CD8-positive, alpha-beta memory T cell (primary cell): ENCODE measurements at regions not wholly inside any gene's neighbourhood (a gene's known extent, or its start where the extent isn't known, plus 50 kb on each side); places are given as distances from the start of the nearest gene placed in this dataset.
"Not testable (repeated sequence)": the region's sequence is repeated elsewhere in the genome, so short reads cannot be mapped to it uniquely, and the experiment has no call there.

Experiments used
- CTCF ChIA-PET: fragments of 350-600 bp; sonication (Branson Sonifier 250); formaldehyde crosslinking; loops from one replicate; lab custom pipeline; 2021; ENCODE audit warnings: antibody characterized with exemption; lab: Charles Lee
- POLR2A ChIA-PET: fragments of 350-600 bp; sonication (Branson Sonifier 250); formaldehyde crosslinking; loops from one replicate; lab custom pipeline; 2021; ENCODE audit warnings: antibody characterized with exemption; lab: Charles Lee
- DNase-seq, 5 donors: peaks; one replicate each; pipeline versions ENCODE4 v3.0.0 to v3.0.0-alpha.2; 2020 to 2022; ENCODE audit warnings: mixed read lengths in 1 of 5
- H3K27ac ChIP-seq: one replicate; pipeline ENCODE4 v1.7.0; 2013; ENCODE audit warnings: low read depth, mild to moderate bottlenecking, low read length, moderate library complexity
- H3K27me3 ChIP-seq: 2 replicates; pipeline ENCODE4 v1.7.0; 2013; ENCODE audit warnings: low read length, mild to moderate bottlenecking; ENCODE audit not compliant: insufficient read depth, poor library complexity, severe bottlenecking
- H3K36me3 ChIP-seq: 2 replicates; pipeline ENCODE4 v1.7.0; 2013; ENCODE audit warnings: mild to moderate bottlenecking, low read length, moderate library complexity; ENCODE audit not compliant: insufficient read depth
- H3K4me1 ChIP-seq: 2 replicates; pipeline ENCODE4 v1.7.0; 2013; ENCODE audit warnings: mild to moderate bottlenecking, low read length, moderate library complexity; ENCODE audit not compliant: insufficient read depth
- H3K4me3 ChIP-seq: 2 replicates; pipeline ENCODE4 v1.7.0; 2013; ENCODE audit warnings: mild to moderate bottlenecking, low read length
- H3K9me3 ChIP-seq: 2 replicates; pipeline ENCODE4 v1.7.0; 2013; ENCODE audit warnings: mild to moderate bottlenecking, low read length
- H3K27ac Mint-ChIP-seq, 8 donors: one replicate each; pipeline ENCODE4 v1.8.0; 2020 to 2021; ENCODE audit warnings: mixed read lengths in 8 of 8, mild to moderate bottlenecking in 6 of 8, inconsistent platforms in 3 of 8, moderate library complexity in 3 of 8
- H3K27me3 Mint-ChIP-seq, 2 donors: one replicate each; pipeline ENCODE4 v1.8.0; 2020 to 2021; ENCODE audit warnings: mixed read lengths in 2 of 2, mild to moderate bottlenecking in 1 of 2, moderate library complexity in 1 of 2
- H3K36me3 Mint-ChIP-seq, 3 donors: one replicate each; pipeline ENCODE4 v1.8.0; 2020 to 2021; ENCODE audit warnings: mixed read lengths in 3 of 3, inconsistent platforms in 1 of 3, mild to moderate bottlenecking in 1 of 3
- H3K4me1 Mint-ChIP-seq, 3 donors: one replicate each; pipeline ENCODE4 v1.8.0; 2020 to 2021; ENCODE audit warnings: mixed read lengths in 3 of 3, inconsistent platforms in 1 of 3, mild to moderate bottlenecking in 1 of 3
- H3K4me3 Mint-ChIP-seq, 7 donors: one replicate each; pipeline ENCODE4 v1.8.0; 2020 to 2021; ENCODE audit warnings: mixed read lengths in 7 of 7, mild to moderate bottlenecking in 6 of 7, moderate library complexity in 4 of 7, inconsistent platforms in 2 of 7
- H3K9me3 Mint-ChIP-seq, 5 donors: one replicate each; pipeline ENCODE4 v1.8.0; 2020 to 2022; ENCODE audit warnings: mixed read lengths in 5 of 5, mild to moderate bottlenecking in 3 of 5, moderate library complexity in 2 of 5, inconsistent platforms in 1 of 5

- no peak for DNase-seq
- Mint-ChIP-seq H3K4me3 (no peak overlapping the region), H3K36me3 (peaks cover 0 to 2% (median 0%) of the 10 kb centered on the region in 3 donors), H3K27ac (no peak overlapping the region), H3K9me3 (no peaks in the 10 kb centered on the region), H3K4me1 (no peaks in the 10 kb centered on the region), H3K27me3 (peaks cover 3% of the 10 kb centered on the region in 2 donors)
- Histone ChIP-seq H3K9me3 (no peaks in the 10 kb centered on the region), H3K36me3 (no peaks in the 10 kb centered on the region), H3K4me1 (no peaks in the 10 kb centered on the region), H3K27me3 (no peaks in the 10 kb centered on the region), H3K4me3 (no peak overlapping the region), H3K27ac (no peak overlapping the region)
- ChIA-PET CTCF (no interaction called here), POLR2A (no interaction called here)
Measured at GRCh38 chr10:26937371-26937770, 76.6 kb upstream of the ABI1 start.

- POLR2A ChIA-PET, H3K4me3 Mint-ChIP-seq, H3K27me3 Mint-ChIP-seq, H3K27ac ChIP-seq, H3K9me3 ChIP-seq, H3K4me1 ChIP-seq, H3K27ac Mint-ChIP-seq, H3K9me3 Mint-ChIP-seq, H3K4me1 Mint-ChIP-seq, DNase-seq, H3K36me3 ChIP-seq, CTCF ChIA-PET, H3K4me3 ChIP-seq, H3K36me3 Mint-ChIP-seq, H3K27me3 ChIP-seq: not testable (repeated sequence)
Measured at GRCh38 chr10:26934190-26934589, 73.4 kb upstream of the ABI1 start.

- Mint-ChIP-seq H3K27me3 (no peaks in the 10 kb centered on the region), H3K36me3 (peaks cover 0 to 2% (median 0%) of the 10 kb centered on the region in 3 donors), H3K27ac (peak overlapping the region in 1 of 8 donors; percentile 50), H3K9me3 (no peaks in the 10 kb centered on the region), H3K4me3 (no peak overlapping the region), H3K4me1 (peaks cover 3 to 6% (median 5%) of the 10 kb centered on the region in 3 donors)
- Histone ChIP-seq H3K27me3 (no peaks in the 10 kb centered on the region), H3K36me3 (no peaks in the 10 kb centered on the region), H3K9me3 (no peaks in the 10 kb centered on the region), H3K4me1 (no peaks in the 10 kb centered on the region), H3K27ac (no peak overlapping the region), H3K4me3 (no peak overlapping the region)
- ChIA-PET POLR2A (no interaction called here), CTCF (no interaction called here)
- DNase-seq, result no peak
Measured at GRCh38 chr10:26932576-26932975, 71.8 kb upstream of the ABI1 start.

- Mint-ChIP-seq H3K9me3 (no peaks in the 10 kb centered on the region), H3K27ac (no peak overlapping the region), H3K4me1 (peaks cover 3 to 6% (median 5%) of the 10 kb centered on the region in 3 donors), H3K4me3 (no peak overlapping the region), H3K36me3 (peaks cover 0 to under 1% (median 0%) of the 10 kb centered on the region in 3 donors), H3K27me3 (no peaks in the 10 kb centered on the region)
- ChIA-PET POLR2A (no interaction called here), CTCF (no interaction called here)
- DNase-seq, result no peak
- Histone ChIP-seq H3K4me3 (no peak overlapping the region), H3K36me3 (no peaks in the 10 kb centered on the region), H3K4me1 (no peaks in the 10 kb centered on the region), H3K9me3 (no peaks in the 10 kb centered on the region), H3K27me3 (no peaks in the 10 kb centered on the region), H3K27ac (no peak overlapping the region)
Measured at GRCh38 chr10:26931223-26931622, 70.5 kb upstream of the ABI1 start.

- H3K9me3 Mint-ChIP-seq, H3K4me3 ChIP-seq, H3K36me3 ChIP-seq, H3K27ac Mint-ChIP-seq, H3K4me3 Mint-ChIP-seq, DNase-seq, H3K27ac ChIP-seq, H3K36me3 Mint-ChIP-seq, CTCF ChIA-PET, H3K9me3 ChIP-seq, POLR2A ChIA-PET, H3K4me1 ChIP-seq, H3K4me1 Mint-ChIP-seq, H3K27me3 ChIP-seq: not testable (repeated sequence)
- H3K27me3 Mint-ChIP-seq, result peaks cover 6 to 34% of the 10 kb centered on the region in 2 donors
Measured at GRCh38 chr10:26922824-26923223, 62.1 kb upstream of the ABI1 start.

GRCh38 chr10:26919156-26919860, 58.5 kb upstream of the ABI1 start:
- H3K4me3 ChIP-seq, H3K9me3 ChIP-seq, H3K4me1 ChIP-seq, H3K27ac Mint-ChIP-seq, H3K27me3 ChIP-seq, H3K4me1 Mint-ChIP-seq, H3K4me3 Mint-ChIP-seq, POLR2A ChIA-PET, H3K27ac ChIP-seq, H3K9me3 Mint-ChIP-seq, DNase-seq, CTCF ChIA-PET, H3K36me3 ChIP-seq, H3K36me3 Mint-ChIP-seq: not testable (repeated sequence)
- peaks cover 6 to 30% of the 10 kb centered on the region in 2 donors for H3K27me3 Mint-ChIP-seq

- Mint-ChIP-seq H3K9me3 (no peaks in the 10 kb centered on the region), H3K27ac (no peak overlapping the region), H3K4me3 (no peak overlapping the region), H3K36me3 (no peaks in the 10 kb centered on the region), H3K27me3 (peaks cover 3 to 12% of the 10 kb centered on the region in 2 donors), H3K4me1 (no peaks in the 10 kb centered on the region)
- no peaks in the 10 kb centered on the region for H3K36me3 ChIP-seq
- H3K27ac ChIP-seq, result no peak overlapping the region
- no peak overlapping the region for H3K4me3 ChIP-seq
- ChIA-PET CTCF (no interaction called here), POLR2A (no interaction called here)
- H3K9me3 ChIP-seq, result no peaks in the 10 kb centered on the region
- DNase-seq, result no peak
- H3K27me3 ChIP-seq, result no peaks in the 10 kb centered on the region
- no peaks in the 10 kb centered on the region for H3K4me1 ChIP-seq
Measured at GRCh38 chr10:26914898-26915297, 54.1 kb upstream of the ABI1 start.

- ChIA-PET POLR2A (no interaction called here), CTCF (no interaction called here)
- no peaks in the 10 kb centered on the region for H3K36me3 ChIP-seq
- no peaks in the 10 kb centered on the region for H3K9me3 Mint-ChIP-seq
- H3K4me1 Mint-ChIP-seq, result no peaks in the 10 kb centered on the region
- no peak overlapping the region for H3K27ac ChIP-seq
- H3K27ac Mint-ChIP-seq, result no peak overlapping the region
- H3K4me3 Mint-ChIP-seq, result no peak overlapping the region
- H3K4me1 ChIP-seq, result no peaks in the 10 kb centered on the region
- H3K9me3 ChIP-seq, result no peaks in the 10 kb centered on the region
- no peaks in the 10 kb centered on the region for H3K36me3 Mint-ChIP-seq
- H3K4me3 ChIP-seq, result no peak overlapping the region
- peaks cover 3 to 13% of the 10 kb centered on the region in 2 donors for H3K27me3 Mint-ChIP-seq
- no peaks in the 10 kb centered on the region for H3K27me3 ChIP-seq
- no peak for DNase-seq
Measured at GRCh38 chr10:26911811-26912461, 51.2 kb upstream of the ABI1 start.
